Astrocyte of the hippocampus (primary cell): ENCODE measurements at regions not wholly inside any gene's neighbourhood (a gene's known extent, or its start where the extent isn't known, plus 50 kb on each side); places are given as distances from the start of the nearest gene placed in this dataset.
"Not testable (repeated sequence)": the region's sequence is repeated elsewhere in the genome, so short reads cannot be mapped to it uniquely, and the experiment has no call there.

Source experiments
- DNase-seq: peaks from one replicate; pipeline ENCODE4 v3.0.0; 2011; ENCODE audit warnings: low read depth, low spot score

DNA sequence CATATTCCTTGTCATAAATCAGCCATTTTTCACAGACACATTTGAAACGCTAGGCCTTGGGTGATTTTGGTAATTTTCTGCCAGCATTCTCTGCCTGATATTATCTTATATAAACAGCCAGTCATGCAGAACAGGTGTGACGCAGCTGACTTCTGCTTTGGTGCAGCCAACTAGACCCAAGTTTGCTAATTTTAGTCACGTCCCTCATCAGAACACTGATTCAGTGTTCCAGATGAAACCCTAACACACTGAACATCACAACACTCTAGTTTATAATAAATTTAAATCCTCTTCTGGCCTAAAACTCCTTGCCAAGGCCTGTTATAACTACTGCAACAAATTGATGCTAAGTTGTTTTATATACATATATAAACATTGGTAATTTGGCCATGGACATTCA, 386.1 kb downstream of the SEC23A start:
- no peak for DNase-seq

- DNase-seq: no peak
Measured at GRCh38 chr14:38710881-38711280, 392.2 kb downstream of the SEC23A start.

- no peak for DNase-seq
Measured at GRCh38 chr14:38710196-38710595, 392.8 kb downstream of the SEC23A start.

GRCh38 chr14:38705220-38705619, 397.8 kb downstream of the SEC23A start:
- DNase-seq: no peak

DNA sequence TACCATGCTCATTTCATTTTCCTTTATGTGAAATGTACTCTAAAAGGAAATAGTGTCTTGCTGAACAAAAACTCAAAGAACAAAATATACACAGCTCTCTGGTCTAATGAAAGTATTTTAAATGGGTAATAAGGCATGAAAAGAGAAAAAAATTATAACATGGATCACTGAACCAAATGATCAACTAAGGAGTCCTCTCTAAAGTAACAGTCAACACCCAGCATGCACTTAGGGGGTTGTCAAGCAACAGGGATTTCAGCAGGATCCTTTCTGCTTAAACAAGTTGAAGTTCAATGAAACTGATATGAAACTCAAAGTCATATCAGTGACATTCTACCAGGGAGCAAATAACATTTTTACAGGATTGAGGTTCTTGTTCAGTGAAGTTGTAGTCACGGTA, 398.8 kb downstream of the SEC23A start:
- DNase-seq: no peak

DNA sequence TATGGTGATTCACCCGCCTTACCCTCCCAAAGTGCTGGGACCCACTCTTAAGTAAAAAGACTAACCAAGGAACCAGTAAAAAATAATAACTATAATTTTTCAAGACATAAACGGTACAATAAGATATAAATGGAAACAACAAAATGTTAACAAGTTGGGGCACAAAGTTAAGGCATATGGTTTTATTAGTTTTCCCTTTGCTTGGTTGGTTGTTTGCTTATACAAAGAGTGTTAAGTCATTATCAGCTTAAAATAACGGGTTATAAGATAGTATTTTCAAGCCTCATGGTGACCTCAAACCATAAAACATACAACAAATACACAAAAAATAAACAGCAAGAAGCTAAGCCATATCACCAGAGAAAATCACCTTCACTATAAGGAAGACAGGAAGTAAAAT, 406.1 kb downstream of the SEC23A start:
- DNase-seq: no peak

- no peak for DNase-seq
Measured at GRCh38 chr14:38693423-38693822, 409.6 kb downstream of the SEC23A start.

GRCh38 chr14:38669027-38669426, 413.1 kb upstream of the CLEC14A start:
- DNase-seq: no peak

- no peak for DNase-seq
Measured at GRCh38 chr14:38663382-38663781, 407.5 kb upstream of the CLEC14A start.

DNA sequence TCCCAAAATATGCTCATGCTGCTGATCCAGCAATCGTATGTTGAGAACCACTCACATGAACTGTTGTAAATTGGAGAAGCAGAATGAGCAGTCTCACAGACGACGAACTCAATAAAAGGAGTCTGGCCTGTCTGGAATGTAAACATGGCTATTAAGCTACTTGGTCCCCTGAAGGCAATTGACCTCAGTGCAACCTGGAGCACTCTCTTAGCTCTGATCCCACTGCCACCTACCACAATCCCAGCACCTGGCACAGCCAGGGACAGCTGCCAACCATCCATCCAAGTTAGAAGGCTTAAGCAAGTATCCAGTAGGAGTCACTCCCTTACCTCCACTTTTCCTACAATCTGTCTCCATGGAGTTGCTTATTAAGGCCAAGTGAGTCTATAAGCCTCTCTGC, 406.9 kb upstream of the CLEC14A start:
- DNase-seq: no peak

DNA sequence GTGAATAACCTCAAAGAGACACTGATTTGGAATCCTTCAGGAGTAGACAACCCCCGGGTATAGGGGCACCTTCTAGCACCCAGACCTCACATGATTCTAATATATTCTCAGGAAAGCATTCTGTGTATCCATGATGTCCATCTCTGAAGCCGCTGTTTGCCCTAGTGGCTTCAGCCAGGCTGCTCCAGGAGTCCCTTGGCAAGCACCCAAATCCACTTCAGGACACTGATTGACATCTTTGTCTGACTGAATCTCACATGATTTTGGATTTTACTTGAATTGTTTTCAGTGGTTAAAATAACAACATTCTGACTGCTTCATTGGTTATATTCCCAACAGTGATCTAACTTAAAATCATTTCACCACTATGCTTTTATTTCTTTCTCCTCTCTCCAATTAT, 390.5 kb upstream of the CLEC14A start:
- DNase-seq: peak; percentile 28

- DNase-seq: not testable (repeated sequence)
Measured at GRCh38 chr14:38634913-38635312, 379.0 kb upstream of the CLEC14A start.

DNA sequence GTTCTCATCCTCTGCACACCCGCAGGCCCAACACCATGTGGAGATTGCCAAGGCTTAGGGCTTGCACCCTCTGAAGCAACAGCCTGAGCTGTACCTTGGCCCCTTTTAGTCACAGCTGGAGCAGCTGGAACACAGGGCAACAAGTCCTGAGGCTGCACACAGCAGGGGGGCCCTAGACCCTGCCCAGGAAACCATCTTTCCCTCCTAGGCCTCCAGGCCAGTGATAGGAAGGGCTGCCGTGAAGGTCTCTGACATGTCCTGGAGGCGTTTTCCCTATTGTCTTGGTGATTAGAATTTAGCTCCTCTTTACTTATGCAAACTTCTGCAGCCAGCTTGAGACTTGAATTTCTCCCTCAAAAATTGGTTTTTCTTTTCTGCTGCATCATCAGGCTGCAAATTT, 373.5 kb upstream of the CLEC14A start:
- DNase-seq: no peak

- no peak for DNase-seq
Measured at GRCh38 chr14:38627163-38627562, 371.3 kb upstream of the CLEC14A start.

- DNase-seq: peak; percentile 52
Measured at GRCh38 chr14:38623661-38624060, 367.8 kb upstream of the CLEC14A start.

DNA sequence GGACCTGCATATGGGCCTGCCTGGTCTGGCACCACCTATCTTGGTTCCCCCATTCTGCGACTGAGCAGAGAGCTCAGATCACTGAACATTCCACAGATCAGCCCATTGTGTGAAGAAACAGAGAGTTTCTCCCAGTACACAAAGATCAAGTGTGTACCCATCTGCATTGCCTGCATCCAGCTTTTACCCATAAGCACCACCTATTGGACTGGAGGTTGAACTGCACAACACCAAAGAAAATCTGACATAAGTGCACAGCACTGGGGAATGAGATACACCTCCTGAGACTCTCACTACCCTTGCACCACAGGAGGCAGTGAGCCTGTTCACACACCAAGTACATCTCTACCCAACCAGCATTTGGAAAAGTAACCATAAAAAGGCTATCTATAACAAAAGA, 362.6 kb upstream of the CLEC14A start:
- DNase-seq: no peak

DNA sequence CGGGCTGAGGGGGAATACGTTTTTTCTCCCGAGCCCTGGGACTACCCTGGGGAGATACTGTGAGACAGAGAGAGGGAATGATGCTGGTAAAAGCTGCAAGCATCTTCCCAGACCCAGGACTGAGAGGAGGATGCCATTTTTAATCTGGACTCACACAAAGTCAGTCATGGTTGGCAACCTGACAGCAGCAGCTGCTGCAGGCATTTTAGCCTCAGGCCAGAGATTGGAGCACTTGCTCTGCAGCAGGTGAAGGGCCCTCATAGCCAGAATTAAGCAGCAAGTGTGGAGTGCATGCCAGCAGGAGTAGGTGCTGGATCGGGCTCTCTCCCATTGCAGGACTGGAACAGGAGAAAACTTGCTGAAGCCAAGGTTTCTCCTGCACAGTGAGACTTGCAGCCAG, 361.1 kb upstream of the CLEC14A start:
- peak; percentile 19 for DNase-seq

GRCh38 chr14:38611928-38612327, 356.0 kb upstream of the CLEC14A start:
- no peak for DNase-seq

DNA sequence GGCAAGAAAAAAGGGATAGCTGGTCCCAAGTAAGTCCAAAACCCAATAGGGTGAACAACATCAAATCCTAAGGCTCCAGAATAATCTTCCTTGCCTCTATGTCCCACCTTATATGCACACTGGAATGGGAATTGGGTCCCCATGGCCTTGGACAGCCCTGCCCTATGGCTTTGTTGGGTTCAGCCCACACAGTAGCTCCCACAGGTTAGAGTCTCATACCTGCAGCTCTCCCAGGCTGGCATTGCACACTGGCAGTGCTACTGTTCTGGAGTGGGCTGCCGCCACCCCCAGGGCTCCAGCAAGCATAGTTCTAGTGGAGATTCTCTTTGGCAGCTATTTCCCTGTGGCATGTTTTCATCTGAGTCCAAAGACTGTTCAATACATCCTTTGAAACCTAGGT, 352.4 kb upstream of the CLEC14A start:
- no peak for DNase-seq

DNA sequence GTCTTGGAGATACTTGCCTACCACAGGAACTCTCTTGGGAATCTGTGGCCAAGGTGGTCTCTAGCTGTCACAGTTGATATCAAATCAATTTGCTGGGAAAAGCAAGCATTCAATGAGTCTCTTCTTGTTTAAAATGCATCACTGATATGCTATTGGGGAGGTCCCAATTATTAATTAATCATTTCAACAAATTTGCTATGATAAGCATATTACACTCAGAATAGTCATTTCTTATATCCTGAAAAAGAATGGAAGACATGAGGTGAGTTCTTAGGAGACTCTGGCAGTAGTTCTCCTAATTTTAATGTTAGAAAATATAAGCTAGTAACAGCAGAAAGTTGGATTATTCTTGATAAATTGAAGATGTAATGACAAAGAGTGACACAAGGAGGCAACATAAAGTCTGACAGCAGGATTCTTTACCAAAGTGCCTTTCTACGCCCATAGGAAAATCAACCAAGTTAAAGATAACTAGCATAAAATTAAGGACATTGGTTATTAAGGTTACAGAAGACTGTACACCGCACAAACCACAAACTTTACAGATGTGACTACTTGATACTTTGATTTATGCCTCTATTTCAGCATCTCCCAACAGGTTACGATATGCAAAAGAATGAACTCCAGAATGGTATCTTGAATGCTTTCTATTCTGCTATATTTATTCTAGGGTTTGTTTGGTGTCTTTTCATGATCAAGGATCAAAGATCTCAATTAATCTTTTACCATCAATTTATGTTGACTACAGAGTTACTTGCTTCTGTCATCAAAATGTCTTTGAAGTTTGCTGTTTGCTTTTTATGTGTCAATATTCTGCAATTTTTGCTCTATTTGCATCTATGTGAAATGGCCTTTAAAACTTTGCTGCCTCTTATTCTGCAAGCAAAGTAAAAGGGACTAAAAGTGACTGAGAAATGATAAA, 349.6 kb upstream of the CLEC14A start:
- DNase-seq: no peak

DNA sequence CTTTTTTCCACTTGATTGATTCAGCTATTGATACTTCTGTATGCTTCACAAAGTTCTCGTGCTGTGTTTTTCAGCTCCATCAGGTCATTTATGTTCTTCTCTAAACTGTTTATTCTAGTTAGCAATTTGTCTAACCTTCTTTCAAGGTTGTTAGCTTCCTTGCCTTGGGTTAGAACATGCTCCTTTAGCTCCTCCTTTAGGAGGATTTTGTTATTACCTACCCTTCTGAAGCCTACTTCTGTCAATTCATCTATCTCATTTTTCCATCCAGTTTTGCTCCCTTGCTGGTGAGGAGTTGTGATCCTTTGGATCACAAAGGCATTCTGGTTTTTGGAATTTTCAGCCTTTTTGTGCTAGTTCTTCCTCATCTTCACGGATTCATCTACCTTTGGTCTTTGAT, 344.7 kb upstream of the CLEC14A start:
- DNase-seq: not testable (repeated sequence)

DNA sequence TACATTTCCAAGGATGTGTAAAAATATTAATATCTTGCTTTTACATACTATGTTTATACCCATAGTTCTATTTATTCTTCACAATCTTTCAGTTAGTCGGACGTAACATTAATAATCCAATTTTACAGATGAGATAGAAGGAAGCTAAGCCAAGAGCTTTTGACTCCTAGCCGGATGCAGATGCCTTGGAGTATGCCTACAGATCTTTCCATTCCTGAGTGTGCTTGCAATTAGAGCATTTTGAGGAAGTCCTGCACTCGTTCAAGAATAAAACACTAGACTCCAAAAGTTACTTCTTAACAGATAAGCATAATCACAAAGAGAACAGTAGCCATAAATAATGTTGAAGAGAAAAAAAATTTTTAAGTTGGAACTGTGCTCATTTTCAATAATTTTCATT, 337.6 kb upstream of the CLEC14A start:
- DNase-seq: no peak

DNA sequence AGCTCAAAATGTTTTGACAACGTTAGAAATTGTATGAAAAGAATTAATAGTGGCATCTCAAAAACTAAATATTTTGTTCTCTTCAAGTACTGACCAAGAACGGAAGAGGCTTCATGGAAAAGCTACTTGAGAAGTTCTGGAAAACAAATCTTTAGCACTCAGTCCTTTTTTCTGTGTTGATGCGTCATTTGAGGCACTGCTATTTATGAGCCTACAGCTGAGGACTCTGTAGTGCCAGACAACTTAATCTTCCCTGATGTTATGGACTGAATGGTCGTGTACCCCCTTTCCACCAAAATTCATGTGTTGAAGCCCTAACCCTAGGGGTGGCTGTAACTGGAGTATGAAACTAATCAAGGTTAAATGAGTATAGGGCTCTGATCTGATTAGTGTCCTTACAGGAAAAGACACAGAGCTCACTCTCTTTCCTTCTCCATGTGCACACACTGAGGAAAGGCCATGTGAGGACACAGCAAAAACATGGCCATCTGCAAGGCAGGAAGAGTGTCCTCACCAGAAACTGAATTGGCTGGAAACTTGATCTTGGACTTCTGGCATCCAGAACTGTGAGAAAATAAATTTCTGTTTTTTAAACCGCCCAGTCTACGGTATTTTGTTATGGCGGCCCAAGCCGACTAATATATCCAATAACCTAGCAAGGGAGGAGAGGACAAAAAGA, 337.0 kb upstream of the CLEC14A start:
- DNase-seq: no peak
